ENCODE measurements at regions not wholly inside any gene's neighbourhood (a gene's known extent, or its start where the extent isn't known, plus 50 kb on each side); places are given as distances from the start of the nearest gene placed in this dataset.

DNA sequence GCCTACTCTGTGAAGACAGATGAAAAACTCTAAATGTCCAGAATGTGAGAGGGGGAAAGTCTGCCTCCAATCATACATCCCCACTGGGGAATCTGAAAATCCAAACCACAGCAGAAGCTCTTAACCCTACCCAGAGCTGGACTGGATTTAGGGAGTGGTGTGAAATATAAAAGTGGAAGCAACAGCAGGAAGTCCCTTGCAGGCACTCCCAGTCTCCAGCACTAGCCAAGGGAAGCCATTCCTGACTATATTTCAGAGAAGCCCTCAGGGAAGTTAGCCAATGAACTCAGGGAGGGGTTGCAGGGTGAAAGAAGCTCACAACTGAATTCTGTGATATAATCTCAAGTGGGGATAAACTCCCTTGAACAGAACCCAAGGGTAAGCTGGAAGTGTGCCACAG, 51.5 kb downstream of the CRPPA start:
- Histone ChIP-seq H3K9me1 (ENCODE audit: control insufficient read depth, insufficient read depth, low read length) (no peaks in the 10 kb centered on the region), H3K4me3 (no peak overlapping the region), H3K36me3 (ENCODE audit: control insufficient read depth, insufficient read depth, low read length) (peaks cover 12% of the 10 kb centered on the region; the same call in 1 of the 3 replicates), H3K27me3 (ENCODE audit: control insufficient read depth in 2 of 2, insufficient read depth in 2 of 2, low read length in 2 of 2) (no peaks in the 10 kb centered on the region), H3K4me2 (ENCODE audit: insufficient read depth, low read length) (no peak overlapping the region), H3K9me3 (replicated peaks; ENCODE audit: control insufficient read depth, insufficient read depth, low read depth, low read length) (no peaks in the 10 kb centered on the region), H3K9ac (ENCODE audit: insufficient read depth in 1 of 2, low read depth in 2 of 2, low read length in 2 of 2) (no peak overlapping the region; a peak in 1 of 4 replicates), H4K20me1 (replicated peaks; ENCODE audit: control insufficient read depth, insufficient read depth, low read length) (no peaks in the 10 kb centered on the region), H3K79me2 (ENCODE audit: control insufficient read depth, insufficient read depth, low read length) (peaks cover 4% of the 10 kb centered on the region; the same call in 1 of the 3 replicates), H3K27ac (ENCODE audit: extremely low read depth, low read depth, low read length) (no peak overlapping the region), H2AFZ (ENCODE audit: low read depth, low read length) (no peak overlapping the region), H3K4me1 (replicated peaks in 1 of 2; ENCODE audit: control insufficient read depth in 2 of 2, insufficient read depth in 2 of 2, low read length in 2 of 2) (peaks cover 3 to 5% of the 10 kb centered on the region in 2 experiments; a peak in 1 of 5 replicates)
- FAIRE-seq (no peak), DNase-seq (ENCODE audit: extremely low read depth in 1 of 4, low spot score in 3 of 4) (no peak), ATAC-seq (peak; percentile 32; the same call in 1 of the 3 replicates)
- no TSS peak for BruUV-seq (replicated peaks)
- in situ Hi-C loops (cut with MboI) (no loop called here), intact Hi-C loops (cut with micrococcal nuclease) (no loop called here)
- ChIA-PET POLR2A (no interaction called here), CTCF (ENCODE audit: low intra/inter-chr PET ratio) (no interaction called here)
- TF ChIP-seq TRIM24 (IDR thresholded peaks at IDR 0.05) = no peak
- TF ChIP-seq NFATC3 (IDR thresholded peaks at IDR 0.05) = no peak
- TF ChIP-seq BMI1 (IDR thresholded peaks at IDR 0.05; ENCODE audit: low read length) = no peak
- TF ChIP-seq TAL1 (IDR thresholded peaks at IDR 0.05) = no peak
- TF ChIP-seq YY1 (IDR thresholded peaks at IDR 0.05; ENCODE audit: borderline replicate concordance in 1 of 3, control insufficient read depth in 1 of 3, extremely low read depth in 1 of 3, insufficient read depth in 3 of 3, insufficient read length in 1 of 3, insufficient replicate concordance in 2 of 3, low read depth in 1 of 3, low read length in 2 of 3) = no peak
- no peak for TF ChIP-seq KDM1A (IDR thresholded peaks at IDR 0.05)
- TF ChIP-seq SNIP1 (IDR thresholded peaks at IDR 0.05; ENCODE audit: low read depth) = no peak
- TF ChIP-seq NONO (IDR thresholded peaks at IDR 0.05; ENCODE audit: low read depth in 2 of 2, low read length in 1 of 2) = no peak
- TF ChIP-seq, protein P1, sequence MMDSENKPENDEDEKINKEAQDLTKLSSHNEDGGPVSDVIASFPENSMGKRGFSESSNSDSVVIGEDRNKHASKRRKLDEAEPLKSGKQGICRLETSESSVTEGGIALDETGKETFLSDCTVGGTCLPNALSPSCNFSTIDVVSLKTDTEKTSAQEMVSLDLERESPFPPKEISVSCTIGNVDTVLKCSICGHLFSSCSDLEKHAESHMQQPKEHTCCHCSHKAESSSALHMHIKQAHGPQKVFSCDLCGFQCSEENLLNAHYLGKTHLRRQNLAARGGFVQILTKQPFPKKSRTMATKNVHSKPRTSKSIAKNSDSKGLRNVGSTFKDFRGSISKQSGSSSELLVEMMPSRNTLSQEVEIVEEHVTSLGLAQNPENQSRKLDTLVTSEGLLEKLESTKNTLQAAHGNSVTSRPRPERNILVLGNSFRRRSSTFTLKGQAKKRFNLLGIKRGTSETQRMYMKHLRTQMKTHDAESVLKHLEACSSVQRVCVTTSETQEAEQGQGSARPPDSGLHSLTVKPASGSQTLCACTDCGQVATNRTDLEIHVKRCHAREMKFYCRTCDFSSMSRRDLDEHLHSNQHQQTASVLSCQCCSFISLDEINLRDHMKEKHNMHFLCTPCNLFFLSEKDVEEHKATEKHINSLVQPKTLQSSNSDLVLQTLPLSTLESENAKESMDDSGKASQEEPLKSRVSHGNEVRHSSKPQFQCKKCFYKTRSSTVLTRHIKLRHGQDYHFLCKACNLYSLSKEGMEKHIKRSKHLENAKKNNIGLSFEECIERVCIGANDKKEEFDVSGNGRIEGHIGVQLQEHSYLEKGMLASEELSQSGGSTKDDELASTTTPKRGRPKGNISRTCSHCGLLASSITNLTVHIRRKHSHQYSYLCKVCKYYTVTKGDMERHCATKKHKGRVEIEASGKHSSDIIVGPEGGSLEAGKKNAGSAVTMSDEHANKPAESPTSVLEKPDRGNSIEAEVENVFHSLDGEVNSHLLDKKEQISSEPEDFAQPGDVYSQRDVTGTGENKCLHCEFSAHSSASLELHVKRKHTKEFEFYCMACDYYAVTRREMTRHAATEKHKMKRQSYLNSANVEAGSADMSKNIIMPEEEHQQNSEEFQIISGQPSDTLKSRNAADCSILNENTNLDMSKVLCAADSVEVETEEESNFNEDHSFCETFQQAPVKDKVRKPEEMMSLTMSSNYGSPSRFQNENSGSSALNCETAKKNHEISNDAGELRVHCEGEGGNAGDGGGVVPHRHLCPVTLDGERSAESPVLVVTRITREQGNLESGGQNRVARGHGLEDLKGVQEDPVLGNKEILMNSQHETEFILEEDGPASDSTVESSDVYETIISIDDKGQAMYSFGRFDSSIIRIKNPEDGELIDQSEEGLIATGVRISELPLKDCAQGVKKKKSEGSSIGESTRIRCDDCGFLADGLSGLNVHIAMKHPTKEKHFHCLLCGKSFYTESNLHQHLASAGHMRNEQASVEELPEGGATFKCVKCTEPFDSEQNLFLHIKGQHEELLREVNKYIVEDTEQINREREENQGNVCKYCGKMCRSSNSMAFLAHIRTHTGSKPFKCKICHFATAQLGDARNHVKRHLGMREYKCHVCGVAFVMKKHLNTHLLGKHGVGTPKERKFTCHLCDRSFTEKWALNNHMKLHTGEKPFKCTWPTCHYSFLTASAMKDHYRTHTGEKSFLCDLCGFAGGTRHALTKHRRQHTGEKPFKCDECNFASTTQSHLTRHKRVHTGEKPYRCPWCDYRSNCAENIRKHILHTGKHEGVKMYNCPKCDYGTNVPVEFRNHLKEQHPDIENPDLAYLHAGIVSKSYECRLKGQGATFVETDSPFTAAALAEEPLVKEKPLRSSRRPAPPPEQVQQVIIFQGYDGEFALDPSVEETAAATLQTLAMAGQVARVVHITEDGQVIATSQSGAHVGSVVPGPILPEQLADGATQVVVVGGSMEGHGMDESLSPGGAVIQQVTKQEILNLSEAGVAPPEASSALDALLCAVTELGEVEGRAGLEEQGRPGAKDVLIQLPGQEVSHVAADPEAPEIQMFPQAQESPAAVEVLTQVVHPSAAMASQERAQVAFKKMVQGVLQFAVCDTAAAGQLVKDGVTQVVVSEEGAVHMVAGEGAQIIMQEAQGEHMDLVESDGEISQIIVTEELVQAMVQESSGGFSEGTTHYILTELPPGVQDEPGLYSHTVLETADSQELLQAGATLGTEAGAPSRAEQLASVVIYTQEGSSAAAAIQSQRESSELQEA (IDR thresholded peaks at IDR 0.05; ENCODE audit: low read depth) = no peak
- TF ChIP-seq BHLHE40 (IDR thresholded peaks at IDR 0.05; ENCODE audit: low read length) = no peak
- TF ChIP-seq KAT8 (IDR thresholded peaks at IDR 0.05; ENCODE audit: low read depth) = no peak
- no peak for TF ChIP-seq KDM2B (CRISPR knock-in tag; IDR thresholded peaks at IDR 0.05)
- TF ChIP-seq HNRNPUL1 (IDR thresholded peaks at IDR 0.05; ENCODE audit: low read length) = no peak
- TF ChIP-seq ETV6 (IDR thresholded peaks at IDR 0.05; ENCODE audit: borderline replicate concordance in 1 of 2, low read depth in 2 of 2, low read length in 1 of 2) = no peak
- TF ChIP-seq ETV6 (CRISPR knock-in tag; IDR thresholded peaks at IDR 0.05; ENCODE audit: borderline replicate concordance) = no peak
- no peak for TF ChIP-seq MIER1 (IDR thresholded peaks at IDR 0.05; ENCODE audit: low read depth)
- TF ChIP-seq, protein P2, sequence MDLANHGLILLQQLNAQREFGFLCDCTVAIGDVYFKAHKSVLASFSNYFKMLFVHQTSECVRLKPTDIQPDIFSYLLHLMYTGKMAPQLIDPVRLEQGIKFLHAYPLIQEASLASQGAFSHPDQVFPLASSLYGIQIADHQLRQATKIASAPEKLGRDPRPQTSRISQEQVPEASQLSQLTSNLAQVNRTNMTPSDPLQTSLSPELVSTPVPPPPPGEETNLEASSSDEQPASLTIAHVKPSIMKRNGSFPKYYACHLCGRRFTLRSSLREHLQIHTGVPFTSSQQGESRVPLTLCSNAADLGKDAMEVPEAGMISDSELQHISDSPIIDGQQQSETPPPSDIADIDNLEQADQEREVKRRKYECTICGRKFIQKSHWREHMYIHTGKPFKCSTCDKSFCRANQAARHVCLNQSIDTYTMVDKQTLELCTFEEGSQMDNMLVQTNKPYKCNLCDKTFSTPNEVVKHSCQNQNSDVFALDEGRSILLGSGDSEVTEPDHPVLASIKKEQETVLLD (IDR thresholded peaks at IDR 0.05) = no peak
